ENCODE measurements at regions not wholly inside any gene's neighbourhood (a gene's known extent, or its start where the extent isn't known, plus 50 kb on each side); places are given as distances from the start of the nearest gene placed in this dataset.

- TF ChIP-seq CTCF (IDR thresholded peaks at IDR 0.05), result no peak
- TF ChIP-seq POLR2A (IDR thresholded peaks at IDR 0.05), result no peak
- no peak for TF ChIP-seq EP300 (IDR thresholded peaks at IDR 0.05)
Observed at GRCh38 chr1:157442065-157442464, 110.2 kb downstream of the FCRL5 start.
